HCT116 (cell line): ENCODE measurements at regions not wholly inside any gene's neighbourhood (a gene's known extent, or its start where the extent isn't known, plus 50 kb on each side); places are given as distances from the start of the nearest gene placed in this dataset.

ENCODE experiments used
- ATAC-seq: fragments of 200-7000 bp; cut with Tn5 transposase; 2 replicates; pipeline ENCODE4 v1.9.1; 2020; ENCODE audit warnings: mild to moderate bottlenecking, moderate library complexity
- BruUV-seq: library from RNA; stranded (reverse); fragments of 400-500 nt; replicated peaks from 2 replicates; lab custom pipeline; 2021; lab: Mats Ljungman, UMichigan
- CTCF ChIA-PET: fragments of 300-600 bp; sonication (Branson Sonifier 250); formaldehyde crosslinking; loops from one replicate; lab custom pipeline; 2021; ENCODE audit warnings: antibody characterized with exemption; lab: Charles Lee
- POLR2A ChIA-PET: fragments of 300-600, 350-600 bp; sonication (Branson Sonifier 250); formaldehyde crosslinking; loops from one replicate; lab custom pipeline; 2021; ENCODE audit warnings: antibody characterized with exemption; lab: Charles Lee
- RAD21 ChIA-PET, 2 experiments: fragments of 300-600 bp; sonication (Branson Sonifier 250); formaldehyde crosslinking; loops; one replicate each; lab custom pipeline; 2023; ENCODE audit warnings: low total read pairs in 2 of 2; ENCODE audit not compliant: uncharacterized antibody in 2 of 2, unreplicated experiment in 2 of 2, low non-redundant PET in 1 of 2; lab: Charles Lee
- DNase-seq: peaks from one replicate; pipeline ENCODE4 v3.0.0-alpha.2; 2010; ENCODE audit warnings: low read depth, low spot score
- H2AFZ ChIP-seq: fragments of 200-600 bp; shearing (Covaris generic), sonication (generic); 2 replicates; pipeline ENCODE4 v1.6.1; 2017; ENCODE audit warnings: low read depth, mixed run types, mixed read lengths, antibody characterized with exemption, low read length; ENCODE audit not compliant: poor library complexity, severe bottlenecking
- H3K27ac ChIP-seq: 2 replicates; pipeline ENCODE4 v1.5.1; 2012; ENCODE audit warnings: low read depth, low read length
- H3K27me3 ChIP-seq: fragments of 200-600 bp; sonication (generic); 2 replicates; pipeline ENCODE4 v1.6.1; 2016; ENCODE audit warnings: mixed run types, low read length, mixed read lengths; ENCODE audit not compliant: insufficient read depth
- H3K36me3 ChIP-seq, 2 experiments: fragments of 200-500 bp in 1 of 2; fragments of 200-600 bp in 1 of 2; sonication (Bioruptor generic) in 1 of 2; sonication (generic) in 1 of 2; 2 replicates each; pipeline versions ENCODE4 v1.5.1 to v1.6.1; 2014 to 2016; ENCODE audit warnings: low read length in 2 of 2, inconsistent platforms in 1 of 2, mixed read lengths in 1 of 2, mixed run types in 1 of 2; ENCODE audit not compliant: insufficient read depth in 2 of 2, control insufficient read depth in 1 of 2
- H3K4me1 ChIP-seq, 2 experiments: fragments of 200-600 bp in 1 of 2; sonication (generic) in 1 of 2; 2 replicates each; pipeline versions ENCODE4 v1.5.1 to v1.6.1; 2012 to 2017; ENCODE audit warnings: low read length in 2 of 2, inconsistent platforms in 1 of 2, mild to moderate bottlenecking in 1 of 2, mixed read lengths in 1 of 2, mixed run types in 1 of 2, moderate library complexity in 1 of 2; ENCODE audit not compliant: insufficient read depth in 2 of 2, control insufficient read depth in 1 of 2
- H3K4me2 ChIP-seq: fragments of 200-600 bp; sonication (generic); 2 replicates; pipeline ENCODE4 v1.6.1; 2017; ENCODE audit warnings: mixed run types, low read length, mixed read lengths
- H3K4me3 ChIP-seq, 2 experiments: fragments of 200-600 bp in 1 of 2; sonication (generic) in 1 of 2; replicated peaks in 1 of 2; 2 replicates each; pipeline ENCODE4 v1.5.1; 2011 to 2016; ENCODE audit warnings: low read length in 2 of 2, control low read depth in 1 of 2, low read depth in 1 of 2, mild to moderate bottlenecking in 1 of 2, mixed read lengths in 1 of 2, mixed run types in 1 of 2
- H3K79me2 ChIP-seq: fragments of 200-600 bp; sonication (generic); 2 replicates; pipeline ENCODE4 v1.6.1; 2017; ENCODE audit warnings: mild to moderate bottlenecking, mixed run types, low read length, moderate library complexity, mixed read lengths; ENCODE audit not compliant: insufficient read depth
- H3K9ac ChIP-seq: fragments of 200-600 bp; sonication (generic); 2 replicates; pipeline ENCODE4 v1.6.1; 2016; ENCODE audit warnings: low read length, mixed read lengths
- H3K9me2 ChIP-seq: fragments of 200-600 bp; sonication (generic), shearing (Covaris generic); 2 replicates; pipeline ENCODE4 v1.6.1; 2017; ENCODE audit warnings: mixed run types, mild to moderate bottlenecking, moderate library complexity; ENCODE audit not compliant: insufficient read depth
- H3K9me3 ChIP-seq, 2 experiments: fragments of 200-500 bp in 1 of 2; fragments of 200-600 bp in 1 of 2; sonication (Bioruptor generic) in 1 of 2; sonication (generic) in 1 of 2; 2 replicates each; pipeline ENCODE4 v1.6.1; 2014 to 2017; ENCODE audit warnings: low read length in 2 of 2, mixed read lengths in 2 of 2, inconsistent platforms in 1 of 2, low read depth in 1 of 2, mild to moderate bottlenecking in 1 of 2, mixed run types in 1 of 2, moderate library complexity in 1 of 2; ENCODE audit not compliant: control insufficient read depth in 1 of 2, insufficient read depth in 1 of 2
- H4K20me1 ChIP-seq: fragments of 200-600 bp; sonication (generic), shearing (Covaris generic); 2 replicates; pipeline ENCODE4 v1.6.1; 2017; ENCODE audit warnings: mixed run types, mild to moderate bottlenecking, moderate library complexity; ENCODE audit not compliant: insufficient read depth
- ELF1 ChIP-seq: IDR thresholded peaks from 2 replicates; pipeline ENCODE4 v1.6.1; 2012; ENCODE audit warnings: low read depth, borderline replicate concordance
- POLR2AphosphoS5 ChIP-seq: IDR thresholded peaks from 2 replicates; pipeline ENCODE4 v1.6.1; 2011; ENCODE audit warnings: mild to moderate bottlenecking, low read depth, low read length, moderate library complexity
- REST ChIP-seq: IDR thresholded peaks from 2 replicates; pipeline ENCODE4 v1.6.1; 2012; ENCODE audit warnings: low read depth
- SIN3A ChIP-seq: IDR thresholded peaks from 2 replicates; pipeline ENCODE4 v1.6.1; 2012; ENCODE audit warnings: low read depth
- ZBTB33 ChIP-seq: IDR thresholded peaks from 2 replicates; pipeline ENCODE4 v1.6.1; 2011; ENCODE audit warnings: mild to moderate bottlenecking, low read length, moderate library complexity; ENCODE audit not compliant: insufficient replicate concordance; ENCODE audit errors: extremely low read depth
- intact Hi-C: fragments of 100-400 bp; cut with micrococcal nuclease; formaldehyde crosslinking; loops from 2 replicates; pipeline ENCODE4 v1.10.0; 2022

GRCh38 chr5:133843911-133844310 is 124.5 kb downstream of the C5orf15 start:
- ChIA-PET RAD21 (no interaction called here), POLR2A (no interaction called here), CTCF (interaction anchor here (1.4 kb wide), 1 partner anchor 26 kb away, joined by 4 read pairs; no protein-coding TSS in a partner anchor)
- TF ChIP-seq POLR2AphosphoS5: no peak
- no peak for TF ChIP-seq REST
- TF ChIP-seq ELF1: no peak
- no peak for TF ChIP-seq ZBTB33
- no peak for TF ChIP-seq SIN3A
- Histone ChIP-seq H3K27ac (no peak overlapping the region), H2AFZ (no peak overlapping the region), H3K79me2 (no peaks in the 10 kb centered on the region), H3K4me1 (no peaks in the 10 kb centered on the region), H3K9ac (no peak overlapping the region), H3K9me2 (no peaks in the 10 kb centered on the region), H4K20me1 (no peaks in the 10 kb centered on the region), H3K27me3 (peaks cover 25% of the 10 kb centered on the region), H3K9me3 (no peaks in the 10 kb centered on the region), H3K36me3 (no peaks in the 10 kb centered on the region), H3K4me2 (no peak overlapping the region), H3K4me3 (no peak overlapping the region)
- DNase-seq (no peak), ATAC-seq (no peak)
- intact Hi-C loops: no loop called here
- BruUV-seq: no TSS peak
